Smooth muscle cell (in vitro differentiated cells): ENCODE measurements at regions not wholly inside any gene's neighbourhood (a gene's known extent, or its start where the extent isn't known, plus 50 kb on each side); places are given as distances from the start of the nearest gene placed in this dataset.

Experiments
- DNase-seq: peaks from one replicate; lab custom pipeline; 2025; ENCODE audit not compliant: unreplicated experiment; lab: John Stamatoyannopoulos, UW
- H2AFZ ChIP-seq: fragments of 200-600 bp; sonication (generic); 2 replicates; pipeline ENCODE4 v1.6.0; 2016; ENCODE audit warnings: antibody characterized with exemption, low read depth, mild to moderate bottlenecking
- H3F3A ChIP-seq: fragments of 200-600 bp; sonication (generic); 2 replicates; pipeline ENCODE4 v1.6.0; 2017; ENCODE audit warnings: antibody characterized with exemption, low read depth
- H3K27ac ChIP-seq: fragments of 200-600 bp; sonication (generic); 2 replicates; pipeline ENCODE4 v1.5.1; 2016; ENCODE audit warnings: low read depth, mild to moderate bottlenecking
- H3K27me3 ChIP-seq: fragments of 200-600 bp; sonication (generic); 2 replicates; pipeline ENCODE4 v1.6.1; 2016; ENCODE audit warnings: low read depth, mild to moderate bottlenecking
- H3K36me3 ChIP-seq: fragments of 200-600 bp; sonication (generic); 2 replicates; pipeline ENCODE4 v1.5.1; 2016; ENCODE audit warnings: low read depth
- H3K4me1 ChIP-seq: fragments of 200-600 bp; sonication (generic); 2 replicates; pipeline ENCODE4 v1.5.1; 2016; ENCODE audit warnings: low read depth
- H3K4me2 ChIP-seq: fragments of 200-600 bp; sonication (generic); 2 replicates; pipeline ENCODE4 v1.6.0; 2016; ENCODE audit warnings: mild to moderate bottlenecking
- H3K4me3 ChIP-seq: fragments of 200-600 bp; sonication (generic); 2 replicates; pipeline ENCODE4 v1.5.1; 2016; ENCODE audit warnings: mild to moderate bottlenecking
- H3K79me2 ChIP-seq: fragments of 200-600 bp; sonication (generic); 2 replicates; pipeline ENCODE4 v1.6.0; 2016; ENCODE audit warnings: low read depth, mild to moderate bottlenecking
- H3K9ac ChIP-seq: fragments of 200-600 bp; sonication (generic); 2 replicates; pipeline ENCODE4 v1.6.0; 2016; ENCODE audit warnings: low read depth
- H3K9me3 ChIP-seq: fragments of 200-600 bp; sonication (generic); replicated peaks from 2 replicates; pipeline ENCODE4 v1.5.1; 2016; ENCODE audit warnings: low read depth
- H4K20me1 ChIP-seq: fragments of 200-600 bp; sonication (generic); 2 replicates; pipeline ENCODE4 v1.6.0; 2016; ENCODE audit warnings: low read depth
- CTCF ChIP-seq: fragments of 200-600 bp; sonication (generic); IDR thresholded peaks from 2 replicates; pipeline ENCODE4 v1.5.1; 2017; ENCODE audit warnings: borderline replicate concordance, mild to moderate bottlenecking, antibody characterized with exemption; ENCODE audit not compliant: insufficient read depth, poor library complexity, severe bottlenecking
- WGBS: methylation state at CpG from one replicate; pipeline ENCODE4 v1.1.7; 2016; ENCODE audit warnings: low lambda C conversion rate; 5-methylcytosine and 5-hydroxymethylcytosine counted together

GRCh38 chr1:82392946-82393345 lies 592.2 kb downstream of the ADGRL2 start:
- no peak for DNase-seq
- 100% methylated on average over 1 of the region's 1 CpG for WGBS
- H3K4me2 ChIP-seq, result no peak overlapping the region
- H3K27me3 ChIP-seq, result no peaks in the 10 kb centered on the region
- no peak overlapping the region for H2AFZ ChIP-seq
- TF ChIP-seq CTCF, result no peak
- H3K79me2 ChIP-seq, result no peaks in the 10 kb centered on the region
- H3K27ac ChIP-seq, result no peak overlapping the region
- no peak overlapping the region for H3K9ac ChIP-seq
- H3K4me1 ChIP-seq, result peaks cover 7% of the 10 kb centered on the region
- H3K9me3 ChIP-seq, result no peaks in the 10 kb centered on the region
- no peak overlapping the region for H3K4me3 ChIP-seq
- H3F3A ChIP-seq, result no peaks in the 10 kb centered on the region
- H4K20me1 ChIP-seq, result no peaks in the 10 kb centered on the region
- H3K36me3 ChIP-seq, result no peaks in the 10 kb centered on the region

- H3K4me1 ChIP-seq, result peaks cover 7% of the 10 kb centered on the region
- H3K9me3 ChIP-seq, result no peaks in the 10 kb centered on the region
- TF ChIP-seq CTCF, result no peak
- 74% methylated on average over 2 of the region's 2 CpGs for WGBS
- H3K9ac ChIP-seq, result no peak overlapping the region
- H3K79me2 ChIP-seq, result no peaks in the 10 kb centered on the region
- no peak overlapping the region for H2AFZ ChIP-seq
- H3K36me3 ChIP-seq, result no peaks in the 10 kb centered on the region
- H4K20me1 ChIP-seq, result no peaks in the 10 kb centered on the region
- no peak overlapping the region for H3K27ac ChIP-seq
- no peak overlapping the region for H3K4me2 ChIP-seq
- no peaks in the 10 kb centered on the region for H3F3A ChIP-seq
- H3K4me3 ChIP-seq, result no peak overlapping the region
- H3K27me3 ChIP-seq, result no peaks in the 10 kb centered on the region
- DNase-seq, result no peak
Measured at GRCh38 chr1:82392513-82392912, 591.8 kb downstream of the ADGRL2 start.

- H3K27ac ChIP-seq, result no peak overlapping the region
- peaks cover 7% of the 10 kb centered on the region for H3K4me1 ChIP-seq
- H3F3A ChIP-seq, result no peaks in the 10 kb centered on the region
- TF ChIP-seq CTCF, result no peak
- H4K20me1 ChIP-seq, result no peaks in the 10 kb centered on the region
- H3K9me3 ChIP-seq, result no peaks in the 10 kb centered on the region
- no peak overlapping the region for H3K4me3 ChIP-seq
- H3K36me3 ChIP-seq, result no peaks in the 10 kb centered on the region
- H3K9ac ChIP-seq, result no peak overlapping the region
- no peaks in the 10 kb centered on the region for H3K27me3 ChIP-seq
- no peak for DNase-seq
- no peak overlapping the region for H2AFZ ChIP-seq
- no peak overlapping the region for H3K4me2 ChIP-seq
- 86% methylated on average over 2 of the region's 2 CpGs for WGBS
- H3K79me2 ChIP-seq, result no peaks in the 10 kb centered on the region
Measured at GRCh38 chr1:82391712-82392111, 591.0 kb downstream of the ADGRL2 start.

GRCh38 chr1:82390627-82391026 lies 589.9 kb downstream of the ADGRL2 start:
- WGBS, result 56% methylated on average over 1 of the region's 1 CpG
- DNase-seq, result no peak
- Histone ChIP-seq H2AFZ (no peak overlapping the region), H3K9me3 (no peaks in the 10 kb centered on the region), H3K4me1 (peaks cover 7% of the 10 kb centered on the region), H4K20me1 (no peaks in the 10 kb centered on the region), H3K36me3 (no peaks in the 10 kb centered on the region), H3K27ac (no peak overlapping the region), H3K4me2 (no peak overlapping the region), H3K79me2 (no peaks in the 10 kb centered on the region), H3K27me3 (no peaks in the 10 kb centered on the region), H3K4me3 (no peak overlapping the region), H3K9ac (no peak overlapping the region), H3F3A (no peaks in the 10 kb centered on the region)
- no peak for TF ChIP-seq CTCF
